ENCODE measurements at regions not wholly inside any gene's neighbourhood (a gene's known extent, or its start where the extent isn't known, plus 50 kb on each side); places are given as distances from the start of the nearest gene placed in this dataset.
"Not testable (repeated sequence)": the region's sequence is repeated elsewhere in the genome, so short reads cannot be mapped to it uniquely, and the experiment has no call there.

DNA sequence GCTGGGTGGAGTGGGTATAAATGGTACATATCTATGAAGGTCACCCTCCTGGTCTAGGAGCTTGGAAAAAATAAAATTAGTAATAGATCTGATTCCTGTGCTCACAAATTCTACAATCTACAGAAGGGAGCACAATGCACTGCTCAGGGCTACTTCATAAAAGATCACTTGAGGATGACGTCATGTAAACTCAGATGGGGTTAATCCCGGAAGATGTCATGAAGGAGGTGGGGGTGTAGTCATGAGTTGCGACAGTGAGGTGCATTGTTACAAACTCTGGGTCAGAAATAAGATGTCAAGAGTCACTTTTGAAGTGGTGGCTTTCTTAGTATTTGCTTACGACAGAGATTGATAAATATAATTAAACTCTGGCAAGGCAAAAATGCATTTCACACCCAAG is 68.2 kb downstream of the LHX9 start:
- H3K4me3 ChIP-seq (ENCODE audit: low read depth in 1 of 2, low read length in 2 of 2): no peak overlapping the region
- no peaks in the 10 kb centered on the region for H3K27me3 ChIP-seq (ENCODE audit: low read depth, low read length)
- H3K27ac ChIP-seq (ENCODE audit: low read length): no peak overlapping the region

DNA sequence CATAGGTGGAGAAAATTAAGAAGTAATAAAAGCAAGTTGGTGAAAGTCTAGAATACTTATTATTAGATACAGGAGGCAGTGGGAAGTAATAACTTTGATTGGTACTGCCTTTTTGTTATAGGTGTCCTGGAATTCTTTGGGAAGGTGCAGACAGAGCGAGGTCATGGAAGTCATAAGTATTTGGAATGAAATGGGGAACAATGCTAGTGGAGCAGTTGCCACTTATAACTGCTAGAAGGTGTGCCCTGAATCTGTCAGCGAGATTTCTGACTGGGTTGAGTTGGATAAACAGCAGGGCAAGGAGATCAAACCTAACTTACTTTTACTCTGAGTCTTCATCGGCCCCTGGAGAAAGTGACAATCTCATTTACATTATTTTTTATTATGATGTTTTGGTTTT is 69.6 kb downstream of the LHX9 start:
- Histone ChIP-seq H3K27me3 (ENCODE audit: low read depth, low read length) (no peaks in the 10 kb centered on the region), H3K4me1 (ENCODE audit: control insufficient read depth in 1 of 2, insufficient read depth in 2 of 2, low read length in 2 of 2) (no peaks in the 10 kb centered on the region), H3K36me3 (ENCODE audit: control insufficient read depth in 1 of 2, insufficient read depth in 2 of 2, low read length in 2 of 2) (no peaks in the 10 kb centered on the region), H3K27ac (ENCODE audit: low read length) (no peak overlapping the region), H3K9me3 (ENCODE audit: control insufficient read depth in 1 of 2, low read length in 2 of 2) (no peaks in the 10 kb centered on the region), H3K4me3 (ENCODE audit: low read depth in 1 of 2, low read length in 2 of 2) (no peak overlapping the region)

More for the DNA sequence above, 68.2 kb downstream of the LHX9 start:
- Histone ChIP-seq H3K4me1 (ENCODE audit: control insufficient read depth in 1 of 2, insufficient read depth in 2 of 2, low read length in 2 of 2) (no peaks in the 10 kb centered on the region), H3K9me3 (ENCODE audit: control insufficient read depth in 1 of 2, low read length in 2 of 2) (no peaks in the 10 kb centered on the region), H3K36me3 (ENCODE audit: control insufficient read depth in 1 of 2, insufficient read depth in 2 of 2, low read length in 2 of 2) (no peaks in the 10 kb centered on the region)

DNA sequence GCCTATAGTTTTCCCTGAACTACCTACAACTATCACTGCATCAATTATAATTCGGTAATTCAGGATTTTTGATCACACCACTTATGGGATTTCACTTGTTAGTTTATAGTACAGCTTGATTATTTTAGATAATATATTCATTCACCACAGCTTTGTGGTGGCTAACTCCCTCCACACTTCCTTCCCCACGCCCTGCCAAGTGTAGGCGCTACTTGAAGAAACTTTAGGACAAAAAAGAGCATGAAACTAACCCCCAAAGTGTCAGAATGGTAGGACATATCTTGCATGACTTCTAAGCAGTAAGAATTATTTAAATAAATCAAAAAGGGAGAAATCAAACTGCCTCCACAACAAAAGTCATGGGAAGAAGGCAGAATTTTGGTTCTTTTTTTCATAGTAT is 70.1 kb downstream of the LHX9 start:
- Histone ChIP-seq H3K27ac (ENCODE audit: low read length) (no peak overlapping the region), H3K27me3 (ENCODE audit: low read depth, low read length) (no peaks in the 10 kb centered on the region), H3K4me3 (ENCODE audit: low read depth in 1 of 2, low read length in 2 of 2) (no peak overlapping the region), H3K4me1 (ENCODE audit: control insufficient read depth in 1 of 2, insufficient read depth in 2 of 2, low read length in 2 of 2) (no peaks in the 10 kb centered on the region), H3K9me3 (ENCODE audit: control insufficient read depth in 1 of 2, low read length in 2 of 2) (no peaks in the 10 kb centered on the region), H3K36me3 (ENCODE audit: control insufficient read depth in 1 of 2, insufficient read depth in 2 of 2, low read length in 2 of 2) (no peaks in the 10 kb centered on the region)

DNA sequence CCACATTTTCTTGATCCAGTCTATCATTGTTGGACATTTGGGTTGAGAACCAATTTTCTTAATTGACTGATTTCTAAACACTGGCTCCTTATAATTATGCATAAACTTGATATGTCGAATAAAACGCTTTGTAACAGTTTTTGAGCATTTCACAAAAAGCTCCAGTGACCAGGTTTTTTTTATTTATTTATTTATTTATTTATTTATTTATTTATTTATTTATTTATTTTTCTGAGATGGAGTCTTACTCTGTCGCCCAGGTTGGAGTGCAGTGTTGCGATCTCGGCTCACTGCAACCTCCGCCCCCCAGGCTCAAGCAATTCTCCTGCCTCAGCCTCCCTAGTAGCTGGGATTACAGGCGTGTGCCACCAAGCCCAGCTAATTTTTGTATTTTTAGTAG is 71.4 kb downstream of the LHX9 start:
- H3K4me1 ChIP-seq (ENCODE audit: control insufficient read depth in 1 of 2, insufficient read depth in 2 of 2, low read length in 2 of 2); H3K36me3 ChIP-seq (ENCODE audit: control insufficient read depth in 1 of 2, insufficient read depth in 2 of 2, low read length in 2 of 2): not testable (repeated sequence)

DNA sequence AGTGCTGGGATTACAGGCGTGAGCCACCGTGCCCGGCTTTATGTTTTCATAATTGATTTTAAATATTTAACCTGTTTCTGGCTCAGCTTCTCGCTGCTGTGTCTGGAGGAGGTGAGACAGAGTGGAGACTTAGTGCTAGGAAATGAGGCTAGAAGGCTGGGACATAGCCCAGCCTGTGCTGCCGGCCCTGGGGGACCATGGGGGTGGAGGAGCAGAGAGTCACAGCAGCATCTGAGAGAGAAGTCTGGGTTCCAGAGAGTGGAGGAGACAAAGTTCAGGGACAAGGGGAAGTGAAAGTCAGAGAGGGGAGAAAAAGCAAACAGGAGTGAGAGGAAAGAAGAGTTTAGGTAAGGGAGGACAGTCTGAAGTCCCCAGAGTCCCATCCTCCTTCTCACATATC is 71.9 kb downstream of the LHX9 start:
- H3K4me1 ChIP-seq (ENCODE audit: control insufficient read depth in 1 of 2, insufficient read depth in 2 of 2, low read length in 2 of 2): no peaks in the 10 kb centered on the region
- H3K27ac ChIP-seq (ENCODE audit: low read length): no peak overlapping the region
- no peaks in the 10 kb centered on the region for H3K36me3 ChIP-seq (ENCODE audit: control insufficient read depth in 1 of 2, insufficient read depth in 2 of 2, low read length in 2 of 2)
- no peak overlapping the region for H3K4me3 ChIP-seq (ENCODE audit: low read depth in 1 of 2, low read length in 2 of 2)
- H3K27me3 ChIP-seq (ENCODE audit: low read depth, low read length): no peaks in the 10 kb centered on the region
- no peaks in the 10 kb centered on the region for H3K9me3 ChIP-seq (ENCODE audit: control insufficient read depth in 1 of 2, low read length in 2 of 2)

More for the DNA sequence above, 71.4 kb downstream of the LHX9 start:
- H3K27ac ChIP-seq (ENCODE audit: low read length); H3K27me3 ChIP-seq (ENCODE audit: low read depth, low read length); H3K9me3 ChIP-seq (ENCODE audit: control insufficient read depth in 1 of 2, low read length in 2 of 2); H3K4me3 ChIP-seq (ENCODE audit: low read depth in 1 of 2, low read length in 2 of 2): not testable (repeated sequence)

DNA sequence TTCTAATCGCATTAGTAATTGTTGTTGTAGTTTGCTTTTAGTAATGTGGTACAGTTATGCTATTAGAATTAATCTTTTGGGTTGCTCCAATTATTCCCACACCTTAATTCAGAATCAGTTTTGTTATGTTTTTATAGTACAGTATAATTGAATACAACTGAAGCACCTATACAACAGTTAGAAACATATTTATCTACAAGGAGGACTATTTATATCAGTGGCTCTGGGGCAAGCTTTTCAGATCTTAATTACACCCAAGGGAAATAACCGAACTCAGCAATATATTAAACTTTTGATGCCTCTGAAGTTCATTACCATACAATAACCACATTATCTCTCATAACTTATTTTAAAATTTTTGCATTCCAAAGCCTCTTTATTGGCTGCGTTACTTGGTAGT is 74.4 kb downstream of the LHX9 start:
- Histone ChIP-seq H3K4me3 (ENCODE audit: low read depth in 1 of 2, low read length in 2 of 2) (no peak overlapping the region), H3K27ac (ENCODE audit: low read length) (no peak overlapping the region), H3K9me3 (ENCODE audit: control insufficient read depth in 1 of 2, low read length in 2 of 2) (no peaks in the 10 kb centered on the region), H3K27me3 (ENCODE audit: low read depth, low read length) (no peaks in the 10 kb centered on the region), H3K36me3 (ENCODE audit: control insufficient read depth in 1 of 2, insufficient read depth in 2 of 2, low read length in 2 of 2) (no peaks in the 10 kb centered on the region), H3K4me1 (ENCODE audit: control insufficient read depth in 1 of 2, insufficient read depth in 2 of 2, low read length in 2 of 2) (no peaks in the 10 kb centered on the region)

DNA sequence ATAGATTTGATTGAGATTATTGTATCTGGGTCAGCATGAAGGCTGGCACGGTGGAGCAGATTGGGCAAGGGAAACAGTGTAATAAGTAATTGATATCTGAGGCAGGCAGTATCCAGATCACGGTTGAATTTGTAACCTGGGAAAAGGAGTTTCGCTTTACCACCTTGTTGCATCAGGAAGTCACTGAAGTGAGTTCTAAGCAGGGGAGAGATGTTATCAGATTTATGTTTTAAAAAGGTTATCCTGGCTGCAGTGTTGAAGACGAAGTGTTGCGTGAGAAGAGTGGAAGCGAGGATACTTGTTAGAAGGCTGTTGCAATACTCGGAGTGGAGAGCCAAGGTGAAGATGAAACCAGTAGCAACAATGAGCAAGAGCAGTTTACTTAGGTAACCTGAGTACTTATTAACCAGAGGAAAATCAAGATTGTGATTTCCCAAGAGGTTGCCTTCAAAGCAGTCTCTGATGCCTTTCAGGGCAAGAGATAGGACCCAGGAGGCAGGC is 77.8 kb downstream of the LHX9 start:
- Histone ChIP-seq H3K27me3 (ENCODE audit: low read depth, low read length) (no peaks in the 10 kb centered on the region), H3K27ac (ENCODE audit: low read length) (no peak overlapping the region), H3K4me3 (ENCODE audit: low read depth in 1 of 2, low read length in 2 of 2) (peak overlapping the region in 1 of 2 donors; percentile 18), H3K9me3 (ENCODE audit: control insufficient read depth in 1 of 2, low read length in 2 of 2) (no peaks in the 10 kb centered on the region), H3K4me1 (ENCODE audit: control insufficient read depth in 1 of 2, insufficient read depth in 2 of 2, low read length in 2 of 2) (no peaks in the 10 kb centered on the region), H3K36me3 (ENCODE audit: control insufficient read depth in 1 of 2, insufficient read depth in 2 of 2, low read length in 2 of 2) (no peaks in the 10 kb centered on the region)

DNA sequence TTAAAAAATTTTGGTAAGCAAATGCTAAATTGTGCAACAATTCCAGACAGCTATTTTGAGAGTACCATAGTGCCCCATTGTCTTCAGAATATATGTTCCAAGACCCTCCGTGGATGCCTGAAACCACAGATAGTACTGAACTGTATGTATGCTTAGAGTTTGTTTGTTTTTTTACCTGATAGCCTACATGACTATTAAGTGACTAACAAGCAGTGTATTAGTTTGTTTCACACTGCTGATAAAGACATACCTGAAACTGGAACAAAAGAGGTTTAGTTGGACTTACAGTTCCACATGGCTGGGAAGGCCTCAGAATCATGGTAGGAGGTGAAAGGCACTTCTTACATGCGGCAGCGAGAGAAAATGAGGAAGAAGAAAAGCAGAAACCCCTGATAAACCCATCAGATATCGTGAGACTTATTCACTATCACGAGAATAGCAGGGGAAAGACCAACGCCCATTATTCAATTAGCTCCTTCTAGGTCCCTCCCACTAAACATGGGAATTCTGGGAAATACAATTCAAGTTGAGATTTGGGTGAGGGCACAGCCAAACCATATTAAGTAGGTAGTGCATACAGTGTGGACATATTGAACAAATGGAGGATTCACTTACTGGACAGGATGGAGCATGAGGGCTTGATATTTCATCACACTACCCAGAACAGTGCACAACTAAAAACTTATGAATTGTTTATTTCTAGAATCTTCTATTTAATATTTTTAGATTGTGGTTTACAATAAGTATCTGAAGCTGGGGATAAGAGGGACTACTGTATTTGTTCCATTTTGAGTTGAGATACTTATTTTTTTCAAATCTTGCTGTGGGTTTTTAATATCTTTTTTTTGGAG is 78.5 kb downstream of the LHX9 start:
- H3K4me1 ChIP-seq (ENCODE audit: control insufficient read depth in 1 of 2, insufficient read depth in 2 of 2, low read length in 2 of 2): no peaks in the 10 kb centered on the region
- H3K36me3 ChIP-seq (ENCODE audit: control insufficient read depth in 1 of 2, insufficient read depth in 2 of 2, low read length in 2 of 2): no peaks in the 10 kb centered on the region
- H3K27ac ChIP-seq (ENCODE audit: low read length): no peak overlapping the region
- H3K9me3 ChIP-seq (ENCODE audit: control insufficient read depth in 1 of 2, low read length in 2 of 2): no peaks in the 10 kb centered on the region
- no peaks in the 10 kb centered on the region for H3K27me3 ChIP-seq (ENCODE audit: low read depth, low read length)
- H3K4me3 ChIP-seq (ENCODE audit: low read depth in 1 of 2, low read length in 2 of 2): no peak overlapping the region

DNA sequence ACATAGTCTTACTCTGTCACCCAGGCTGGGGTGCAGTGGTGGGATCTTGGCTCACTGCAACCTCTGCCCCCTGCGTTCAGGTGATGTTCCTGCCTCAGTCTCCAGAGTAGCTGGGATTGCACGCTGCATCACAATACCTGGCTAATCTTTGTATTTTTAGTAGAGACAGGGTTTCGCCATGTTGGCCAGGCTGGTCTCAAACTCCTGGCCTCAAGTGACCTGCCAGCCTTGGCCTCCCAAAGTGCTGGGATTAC is 79.0 kb downstream of the LHX9 start:
- H3K9me3 ChIP-seq (ENCODE audit: control insufficient read depth in 1 of 2, low read length in 2 of 2); H3K27me3 ChIP-seq (ENCODE audit: low read depth, low read length); H3K27ac ChIP-seq (ENCODE audit: low read length); H3K4me3 ChIP-seq (ENCODE audit: low read depth in 1 of 2, low read length in 2 of 2); H3K36me3 ChIP-seq (ENCODE audit: control insufficient read depth in 1 of 2, insufficient read depth in 2 of 2, low read length in 2 of 2); H3K4me1 ChIP-seq (ENCODE audit: control insufficient read depth in 1 of 2, insufficient read depth in 2 of 2, low read length in 2 of 2): not testable (repeated sequence)

DNA sequence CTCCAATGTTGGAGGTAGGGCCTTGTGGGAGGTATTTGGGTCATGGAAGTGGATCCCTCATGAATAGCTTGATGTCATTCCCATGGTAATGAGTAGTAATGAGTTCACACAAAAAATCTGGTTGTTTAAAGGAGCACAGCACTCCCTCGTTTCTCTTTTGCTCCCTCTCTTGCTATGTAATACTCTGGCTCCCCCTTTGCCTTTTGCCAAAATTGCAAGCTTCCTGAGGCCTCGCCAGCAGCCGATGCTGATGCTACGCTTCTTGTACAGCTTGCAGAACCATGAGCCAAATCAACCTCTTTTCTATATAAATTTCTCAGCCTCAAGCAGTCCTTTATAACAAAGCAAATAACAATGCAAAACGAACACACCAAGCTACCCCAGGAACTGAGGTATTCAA is 80.9 kb downstream of the LHX9 start:
- Histone ChIP-seq H3K9me3 (ENCODE audit: control insufficient read depth in 1 of 2, low read length in 2 of 2) (no peaks in the 10 kb centered on the region), H3K4me3 (ENCODE audit: low read depth in 1 of 2, low read length in 2 of 2) (no peak overlapping the region), H3K27ac (ENCODE audit: low read length) (no peak overlapping the region), H3K4me1 (ENCODE audit: control insufficient read depth in 1 of 2, insufficient read depth in 2 of 2, low read length in 2 of 2) (no peaks in the 10 kb centered on the region), H3K36me3 (ENCODE audit: control insufficient read depth in 1 of 2, insufficient read depth in 2 of 2, low read length in 2 of 2) (no peaks in the 10 kb centered on the region), H3K27me3 (ENCODE audit: low read depth, low read length) (no peaks in the 10 kb centered on the region)

DNA sequence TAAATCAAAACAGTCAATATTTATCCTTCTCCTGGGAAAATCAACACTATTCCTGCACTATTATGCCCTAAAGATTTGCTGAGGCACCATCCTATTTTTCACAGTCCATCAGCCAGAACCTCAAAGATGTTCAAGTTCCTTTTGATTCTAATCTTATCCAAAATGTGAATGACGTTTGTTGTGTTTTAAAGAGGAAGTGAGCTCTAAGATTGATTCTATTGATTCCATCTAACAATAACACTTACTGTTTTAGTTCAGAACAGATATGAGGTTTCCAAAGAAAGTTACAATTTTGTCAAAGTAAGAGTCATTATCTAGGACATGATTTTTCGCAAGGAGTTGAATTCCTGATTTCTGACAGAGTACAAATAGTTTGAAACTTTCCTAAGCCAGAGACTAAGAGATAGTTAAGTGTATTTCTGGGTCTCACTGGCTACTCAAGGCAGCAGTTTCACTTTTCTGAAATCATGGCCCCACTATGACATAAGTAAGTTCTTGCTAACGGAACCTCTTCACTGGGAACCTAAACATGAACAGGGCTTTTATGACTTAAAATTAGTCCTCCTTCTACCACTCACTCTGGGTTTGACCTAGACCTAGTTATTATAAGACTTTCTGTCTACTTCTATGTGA is 84.7 kb downstream of the LHX9 start:
- H3K9me3 ChIP-seq (ENCODE audit: control insufficient read depth in 1 of 2, low read length in 2 of 2): no peaks in the 10 kb centered on the region
- H3K36me3 ChIP-seq (ENCODE audit: control insufficient read depth in 1 of 2, insufficient read depth in 2 of 2, low read length in 2 of 2): no peaks in the 10 kb centered on the region
- H3K27ac ChIP-seq (ENCODE audit: low read length): no peak overlapping the region
- H3K4me1 ChIP-seq (ENCODE audit: control insufficient read depth in 1 of 2, insufficient read depth in 2 of 2, low read length in 2 of 2): no peaks in the 10 kb centered on the region
- H3K27me3 ChIP-seq (ENCODE audit: low read depth, low read length): no peaks in the 10 kb centered on the region
- H3K4me3 ChIP-seq (ENCODE audit: low read depth in 1 of 2, low read length in 2 of 2): no peak overlapping the region

DNA sequence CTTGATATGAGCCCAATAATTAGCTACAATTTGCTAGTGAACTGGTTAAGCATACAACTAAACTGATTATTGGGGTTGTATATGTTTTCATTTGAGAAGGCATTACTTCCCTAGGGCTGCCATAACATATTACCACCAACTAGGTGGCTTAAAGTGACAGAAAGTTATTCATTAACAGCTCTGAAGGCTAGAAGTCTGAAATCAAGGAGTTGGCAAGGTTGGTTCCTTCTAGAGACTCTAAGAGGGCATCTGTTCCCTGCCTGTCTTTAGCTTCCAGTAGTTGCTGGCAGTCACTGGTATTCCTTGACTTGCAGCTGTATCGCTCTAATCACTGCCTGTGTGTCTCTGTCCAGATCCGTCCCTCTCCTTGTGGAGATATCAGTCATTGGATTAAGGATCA is 86.3 kb downstream of the LHX9 start:
- Histone ChIP-seq H3K27ac (ENCODE audit: low read length) (no peak overlapping the region), H3K36me3 (ENCODE audit: control insufficient read depth in 1 of 2, insufficient read depth in 2 of 2, low read length in 2 of 2) (no peaks in the 10 kb centered on the region), H3K4me3 (ENCODE audit: low read depth in 1 of 2, low read length in 2 of 2) (no peak overlapping the region), H3K4me1 (ENCODE audit: control insufficient read depth in 1 of 2, insufficient read depth in 2 of 2, low read length in 2 of 2) (no peaks in the 10 kb centered on the region), H3K27me3 (ENCODE audit: low read depth, low read length) (no peaks in the 10 kb centered on the region), H3K9me3 (ENCODE audit: control insufficient read depth in 1 of 2, low read length in 2 of 2) (no peaks in the 10 kb centered on the region)

Measured in muscle layer of duodenum (tissue), 2 donors.